AG04450 (cell line): ENCODE measurements at regions not wholly inside any gene's neighbourhood (a gene's known extent, or its start where the extent isn't known, plus 50 kb on each side); places are given as distances from the start of the nearest gene placed in this dataset.

Experiments
- CTCF ChIA-PET: fragments of 300-600, 350-600 bp; formaldehyde crosslinking; extraction: SDS; loops from one replicate; lab custom pipeline; 2022; ENCODE audit warnings: antibody characterized with exemption, inconsistent platforms; lab: Charles Lee
- POLR2A ChIA-PET: fragments of 350-600 bp; formaldehyde crosslinking; extraction: SDS; loops from one replicate; lab custom pipeline; 2021; ENCODE audit warnings: antibody characterized with exemption, inconsistent platforms; lab: Yijun Ruan, JAX
- DNase-seq: peaks from one replicate; pipeline ENCODE4 v3.0.0-alpha.2; 2011; ENCODE audit warnings: low read depth, low spot score
- H3K27ac ChIP-seq: one replicate; pipeline ENCODE4 v1.5.1; 2012; ENCODE audit warnings: low read depth, low read length, control low read depth
- H3K27me3 ChIP-seq: one replicate; pipeline ENCODE4 v1.6.0; 2012; ENCODE audit warnings: low read length; ENCODE audit not compliant: control insufficient read depth, insufficient read depth
- H3K4me3 ChIP-seq: 2 replicates; pipeline ENCODE4 v1.5.1; 2011; ENCODE audit warnings: mild to moderate bottlenecking, low read depth, low read length, control low read depth
- H3K9me3 ChIP-seq: 2 replicates; pipeline ENCODE4 v1.5.1; 2012; ENCODE audit warnings: low read length; ENCODE audit not compliant: control insufficient read depth, insufficient read depth
- TF ChIP-seq, protein P1 (sequence below): IDR thresholded peaks from 2 replicates; pipeline ENCODE4 v1.5.1; 2011; ENCODE audit warnings: low read depth, low read length, control low read depth, inconsistent platforms

DNA sequence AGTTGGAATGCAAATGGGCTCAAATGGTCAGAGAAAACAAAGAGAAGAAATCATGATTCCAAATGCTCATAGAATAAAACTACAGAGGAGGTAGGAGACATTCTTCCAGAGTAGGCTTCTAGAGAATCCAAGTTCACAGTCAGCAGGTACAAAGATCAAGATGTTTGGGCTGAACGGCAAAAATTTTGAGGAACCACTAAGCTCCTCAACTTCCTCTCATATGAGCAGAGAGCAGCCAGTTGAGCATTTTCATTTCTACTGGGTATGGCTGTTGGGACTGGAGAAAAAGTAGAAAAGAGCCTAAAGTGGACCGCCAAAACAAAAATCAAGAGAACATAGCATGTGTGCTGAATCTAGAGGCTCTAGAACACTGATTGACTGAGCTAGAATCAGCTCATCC, 73.8 kb upstream of the ARID2 start:
- POLR2A ChIA-PET: no interaction called here
- CTCF ChIA-PET: interaction anchor here (1.3 kb wide), 1 partner anchor 112 kb away, joined by 5 read pairs; no protein-coding TSS in a partner anchor
- TF ChIP-seq, protein P1, sequence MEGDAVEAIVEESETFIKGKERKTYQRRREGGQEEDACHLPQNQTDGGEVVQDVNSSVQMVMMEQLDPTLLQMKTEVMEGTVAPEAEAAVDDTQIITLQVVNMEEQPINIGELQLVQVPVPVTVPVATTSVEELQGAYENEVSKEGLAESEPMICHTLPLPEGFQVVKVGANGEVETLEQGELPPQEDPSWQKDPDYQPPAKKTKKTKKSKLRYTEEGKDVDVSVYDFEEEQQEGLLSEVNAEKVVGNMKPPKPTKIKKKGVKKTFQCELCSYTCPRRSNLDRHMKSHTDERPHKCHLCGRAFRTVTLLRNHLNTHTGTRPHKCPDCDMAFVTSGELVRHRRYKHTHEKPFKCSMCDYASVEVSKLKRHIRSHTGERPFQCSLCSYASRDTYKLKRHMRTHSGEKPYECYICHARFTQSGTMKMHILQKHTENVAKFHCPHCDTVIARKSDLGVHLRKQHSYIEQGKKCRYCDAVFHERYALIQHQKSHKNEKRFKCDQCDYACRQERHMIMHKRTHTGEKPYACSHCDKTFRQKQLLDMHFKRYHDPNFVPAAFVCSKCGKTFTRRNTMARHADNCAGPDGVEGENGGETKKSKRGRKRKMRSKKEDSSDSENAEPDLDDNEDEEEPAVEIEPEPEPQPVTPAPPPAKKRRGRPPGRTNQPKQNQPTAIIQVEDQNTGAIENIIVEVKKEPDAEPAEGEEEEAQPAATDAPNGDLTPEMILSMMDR: no peak

DNA sequence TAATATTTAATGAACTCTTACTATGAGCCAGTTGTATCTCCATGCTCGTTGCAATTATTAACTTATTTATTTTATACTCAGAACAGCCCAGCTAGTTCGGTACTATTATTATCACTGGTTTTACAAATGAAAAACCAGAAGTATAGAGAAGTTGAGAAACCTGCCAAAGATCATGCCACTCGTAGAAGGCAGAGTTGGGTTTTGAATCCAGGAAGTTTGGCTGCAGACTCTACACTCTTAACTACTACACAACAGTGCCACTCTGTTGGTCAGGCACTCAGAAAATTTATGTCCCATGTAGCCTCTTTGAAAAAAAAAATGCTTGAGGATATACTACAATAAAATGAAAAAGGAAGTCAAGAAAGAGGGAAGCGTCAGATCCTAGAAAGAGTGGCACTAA, 71.5 kb upstream of the ARID2 start:
- no peaks in the 10 kb centered on the region for H3K27me3 ChIP-seq
- TF ChIP-seq, protein P1: no peak
- H3K27ac ChIP-seq: no peak overlapping the region
- ChIA-PET POLR2A (no interaction called here), CTCF (no interaction called here)
- DNase-seq: no peak
- H3K4me3 ChIP-seq: no peak overlapping the region
- H3K9me3 ChIP-seq: no peaks in the 10 kb centered on the region; the same call in 1 of the 2 replicates

More for the DNA sequence above, 73.8 kb upstream of the ARID2 start:
- no peaks in the 10 kb centered on the region; the same call in 1 of the 2 replicates for H3K9me3 ChIP-seq
- H3K27me3 ChIP-seq: no peaks in the 10 kb centered on the region
- no peak for DNase-seq
- H3K27ac ChIP-seq: no peak overlapping the region
- H3K4me3 ChIP-seq: no peak overlapping the region

DNA sequence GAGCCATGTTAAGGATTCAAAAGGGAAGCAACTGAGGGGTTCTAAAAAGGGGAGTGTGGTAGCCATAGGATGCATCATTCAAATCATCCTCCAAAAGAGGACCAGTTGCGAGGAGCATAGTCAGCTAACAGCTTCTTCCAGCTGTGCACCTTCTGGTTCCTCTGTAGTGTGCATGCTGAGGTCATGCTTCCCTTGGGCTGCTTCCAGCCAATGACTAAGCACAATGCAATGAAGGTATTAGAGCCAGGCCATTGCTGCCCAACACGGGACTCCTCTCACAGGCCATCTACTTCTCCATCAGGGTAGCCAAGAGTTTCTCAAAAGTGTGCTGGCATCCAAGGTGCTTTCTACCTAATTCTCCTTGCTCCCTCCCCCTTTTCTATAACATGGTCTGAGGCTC, 69.2 kb upstream of the ARID2 start:
- POLR2A ChIA-PET: no interaction called here
- Histone ChIP-seq H3K27ac (no peak overlapping the region), H3K4me3 (no peak overlapping the region), H3K27me3 (no peaks in the 10 kb centered on the region), H3K9me3 (no peaks in the 10 kb centered on the region; the same call in 1 of the 2 replicates)
- CTCF ChIA-PET: no interaction called here
- peak; percentile 37 for DNase-seq
- TF ChIP-seq, protein P1: no peak

DNA sequence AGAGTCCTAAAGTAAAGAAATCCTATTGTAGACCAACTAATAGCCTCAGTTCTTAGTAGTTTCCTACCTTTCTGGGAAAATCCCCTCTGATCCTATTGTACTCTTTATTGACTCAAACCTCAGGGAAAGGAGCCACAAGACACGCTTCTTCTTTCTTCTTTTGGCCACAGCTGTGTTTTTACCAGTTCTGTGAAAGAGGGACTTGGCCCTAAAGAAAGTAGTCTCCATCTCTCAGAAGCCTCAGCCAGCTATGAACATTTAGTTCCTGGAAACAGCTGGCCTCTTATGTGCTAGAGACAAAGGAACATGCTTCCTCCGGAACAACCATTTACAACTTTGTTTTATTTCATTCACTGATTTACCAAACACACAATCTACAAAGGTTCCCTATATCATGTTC, 66.1 kb upstream of the ARID2 start:
- H3K9me3 ChIP-seq: no peaks in the 10 kb centered on the region; the same call in 1 of the 2 replicates
- no peak for DNase-seq
- H3K27me3 ChIP-seq: no peaks in the 10 kb centered on the region
- CTCF ChIA-PET: interaction anchor here (0.9 to 1.7 kb wide), 2 partner anchors 63 to 493 kb away, joined by 3 to 4 read pairs; no protein-coding TSS in a partner anchor
- POLR2A ChIA-PET: no interaction called here
- TF ChIP-seq, protein P1: no peak
- no peak overlapping the region for H3K4me3 ChIP-seq
- no peak overlapping the region for H3K27ac ChIP-seq

DNA sequence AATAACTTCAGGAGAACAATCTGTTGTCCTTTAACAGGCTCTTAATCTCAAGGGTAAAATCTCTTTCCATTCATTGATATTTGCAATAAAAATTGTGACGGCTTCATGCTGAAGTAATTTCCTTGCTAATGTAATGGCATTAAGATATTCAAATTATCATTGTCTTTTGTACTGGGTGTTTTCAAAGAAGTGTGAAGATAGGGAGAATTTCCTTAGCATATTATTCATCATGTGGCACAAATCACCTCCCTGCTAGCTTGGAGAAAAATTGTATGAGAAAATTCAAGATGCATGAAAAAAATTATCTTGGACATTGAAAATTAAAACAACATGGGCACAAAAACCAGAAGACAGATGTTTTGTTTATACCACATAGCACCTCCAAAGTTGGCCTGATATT, 63.6 kb upstream of the ARID2 start:
- Histone ChIP-seq H3K9me3 (no peaks in the 10 kb centered on the region), H3K27ac (no peak overlapping the region), H3K4me3 (no peak overlapping the region), H3K27me3 (no peaks in the 10 kb centered on the region)
- ChIA-PET CTCF (interaction anchor here (0.6 kb wide), 1 partner anchor 82 kb away, joined by 3 read pairs; no protein-coding TSS in a partner anchor), POLR2A (no interaction called here)
- DNase-seq: no peak
- TF ChIP-seq, protein P1: no peak
